GM12873 (cell line): ENCODE measurements at regions not wholly inside any gene's neighbourhood (a gene's known extent, or its start where the extent isn't known, plus 50 kb on each side); places are given as distances from the start of the nearest gene placed in this dataset.

Experiments used
- CTCF ChIP-seq: IDR thresholded peaks from 2 replicates; pipeline ENCODE4 v1.5.1; 2012; ENCODE audit warnings: low read depth, mild to moderate bottlenecking, moderate library complexity, low read length, control low read depth; ENCODE audit not compliant: insufficient read depth; ENCODE audit errors: missing control alignments

DNA sequence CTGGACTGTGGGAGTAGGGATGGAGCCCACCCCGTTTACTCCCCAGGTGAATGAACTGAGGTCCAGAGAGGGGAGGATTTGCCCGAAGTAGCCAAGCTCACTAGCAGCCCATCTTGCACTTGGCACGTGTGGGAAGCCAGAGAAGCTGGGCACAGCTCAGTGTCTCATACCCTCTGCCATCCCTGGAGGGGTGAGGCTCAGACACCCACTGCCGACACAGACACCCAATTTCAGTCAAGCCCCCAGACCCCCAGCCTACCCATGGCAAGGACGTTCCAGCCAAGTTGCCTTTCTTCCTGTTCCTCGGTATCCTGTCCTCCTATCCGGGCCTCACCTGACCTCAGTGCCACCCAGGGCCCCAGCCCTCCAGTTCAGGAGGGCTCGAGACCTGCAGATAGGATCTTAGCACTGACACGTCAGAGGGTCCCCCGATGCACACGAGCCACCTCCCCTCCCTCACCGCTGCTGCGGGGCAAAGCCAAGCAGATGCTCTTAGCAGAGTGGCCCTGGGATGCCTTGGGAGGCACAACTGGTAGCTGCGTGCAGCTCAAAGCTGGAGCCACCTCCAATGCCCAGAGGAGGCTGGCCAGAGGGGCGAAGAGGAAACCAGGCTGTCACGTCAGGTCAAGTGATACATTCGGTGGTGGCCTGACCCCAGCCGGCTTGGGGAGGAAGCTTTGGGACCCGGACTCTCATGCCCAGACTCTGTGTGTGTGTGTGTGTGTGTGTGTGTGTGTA is 90.4 kb upstream of the TNRC6C start:
- TF ChIP-seq CTCF: no peak

DNA sequence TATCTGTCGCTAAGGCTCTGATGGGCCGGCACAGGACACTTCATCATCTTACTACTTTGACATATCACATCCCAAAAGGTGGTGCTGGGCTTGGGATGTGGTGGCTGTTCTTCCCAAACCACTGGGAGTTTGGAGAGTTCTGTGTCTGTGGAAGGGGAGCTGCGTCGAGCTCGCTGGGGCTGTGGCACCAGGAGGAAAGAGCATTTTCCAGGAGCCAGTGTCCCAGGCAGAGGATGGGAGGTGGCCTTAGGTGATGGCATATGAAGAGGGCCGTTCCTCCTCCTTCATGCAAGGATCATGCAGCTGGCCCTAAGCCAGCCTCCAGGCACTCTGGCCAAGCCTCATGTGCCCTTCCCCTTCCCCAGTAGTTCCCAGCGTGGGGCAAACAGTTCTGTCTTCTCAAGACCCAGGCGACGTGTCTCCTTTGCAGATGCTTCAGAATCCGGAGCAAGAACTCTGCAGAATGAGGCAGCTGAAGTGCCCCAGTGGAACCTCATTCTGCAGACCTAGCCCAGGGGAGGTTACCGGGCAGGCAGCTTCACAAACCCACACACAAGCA is 89.4 kb upstream of the TNRC6C start:
- no peak for TF ChIP-seq CTCF

DNA sequence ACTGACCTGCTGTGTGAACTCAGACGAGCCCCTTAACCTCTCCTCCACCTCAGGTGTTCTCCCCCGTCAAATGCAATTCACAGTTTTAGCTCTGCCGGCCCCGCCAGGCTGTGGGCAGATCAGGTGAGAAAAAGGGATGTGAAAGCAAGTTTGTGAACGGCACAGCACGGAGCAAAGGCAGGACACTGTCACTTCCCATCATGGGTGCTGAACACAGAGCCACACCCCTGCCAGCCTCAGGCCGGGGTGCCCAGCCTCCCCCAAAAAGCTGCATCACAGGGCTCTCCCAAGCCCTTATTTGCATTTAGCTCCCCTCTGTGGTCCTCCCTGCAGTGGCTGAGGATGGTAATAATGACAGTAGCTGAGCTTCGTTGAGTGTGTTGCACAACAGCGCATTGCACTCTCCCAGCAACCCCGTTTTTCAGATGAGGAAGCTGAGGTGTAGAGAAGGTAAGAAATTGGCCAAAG is 88.8 kb upstream of the TNRC6C start:
- TF ChIP-seq CTCF: no peak

GRCh38 chr17:77872199-77872598 is 86.3 kb upstream of the TNRC6C start:
- no peak for TF ChIP-seq CTCF

DNA sequence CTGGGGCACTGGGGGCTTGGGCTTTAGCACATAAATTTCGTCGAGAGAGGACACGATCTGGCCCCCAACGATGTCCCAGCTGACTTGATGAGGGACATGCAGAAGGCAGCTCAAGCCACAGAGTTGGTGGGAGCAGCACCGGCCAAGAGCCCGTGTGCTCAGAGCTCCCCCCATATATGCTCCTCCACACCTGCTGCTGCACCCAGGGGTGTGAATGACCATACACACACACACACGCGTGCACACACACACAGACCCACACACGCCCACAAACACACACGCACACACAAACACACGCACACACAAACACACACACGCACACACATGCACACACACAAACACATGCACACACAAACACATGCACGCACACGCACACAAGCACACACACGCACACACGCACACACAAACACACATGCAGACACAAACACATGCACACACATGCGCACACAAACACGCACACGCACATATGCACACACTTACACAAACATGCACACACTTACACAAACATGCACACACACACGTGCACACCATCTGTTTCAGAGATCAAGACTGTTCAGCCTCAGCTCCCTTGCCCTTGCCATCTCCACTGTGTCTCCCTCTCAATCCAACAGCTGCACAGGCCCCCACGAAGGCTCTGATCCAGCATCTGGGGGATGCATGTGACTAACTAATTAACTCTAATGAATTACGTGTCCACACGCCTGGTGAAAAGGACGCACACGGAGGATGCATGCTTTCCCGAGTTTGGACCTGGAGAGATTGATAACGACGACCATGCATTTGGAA is 85.6 kb upstream of the TNRC6C start:
- no peak for TF ChIP-seq CTCF

- TF ChIP-seq CTCF: no peak
Measured at GRCh38 chr17:77873500-77874302, 84.8 kb upstream of the TNRC6C start.
